ENCODE measurements at regions not wholly inside any gene's neighbourhood (a gene's known extent, or its start where the extent isn't known, plus 50 kb on each side); places are given as distances from the start of the nearest gene placed in this dataset.

DNA sequence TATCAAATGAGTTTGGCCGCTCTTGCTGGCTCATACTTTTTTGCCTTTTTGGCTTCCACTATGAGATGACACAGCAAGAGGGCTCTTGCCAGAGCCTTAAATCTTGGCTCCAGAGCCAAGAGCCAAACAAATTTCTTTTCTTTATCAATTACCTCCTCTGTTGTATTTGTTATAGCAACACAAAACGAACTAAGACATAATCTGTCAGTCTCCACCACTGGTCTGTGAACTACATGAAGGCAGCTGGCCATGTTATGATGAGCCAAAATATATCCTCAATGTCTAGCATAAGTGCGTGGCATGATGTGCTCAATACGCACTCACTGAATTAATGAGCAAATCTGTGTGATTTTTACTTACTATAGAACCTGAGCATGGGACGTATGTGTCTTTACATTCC lies 220.0 kb upstream of the ZNF217 start:
- no peaks in the 10 kb centered on the region for H3K23me2 ChIP-seq (ENCODE audit: insufficient read length, low read depth, low read length, poor library complexity, severe bottlenecking)
- no peak overlapping the region for H3K4me2 ChIP-seq (ENCODE audit: insufficient read depth, insufficient read length, low read length)
- no peaks in the 10 kb centered on the region; the same call in 1 of the 2 replicates for H3K27me3 Mint-ChIP-seq (ENCODE audit: low read depth)
- H3K27ac Mint-ChIP-seq: 0 out of 7 replicates have a peak overlapping the region, but pooled peaks of 1 of the 3 experiments have one; percentile 0
- H2BK12ac ChIP-seq (ENCODE audit: insufficient read length, low read depth, low read length): no peak overlapping the region
- H3K14ac ChIP-seq (ENCODE audit: insufficient read depth, low read length): no peak overlapping the region
- H4K5ac ChIP-seq (ENCODE audit: insufficient read length, low read depth, low read length): no peak overlapping the region
- H3K27ac ChIP-seq (ENCODE audit: insufficient read length, low read depth, low read length): no peak overlapping the region
- DNase-seq: no peak
- H2BK5ac ChIP-seq (ENCODE audit: insufficient read length, low read length): no peak overlapping the region
- H3K4me1 Mint-ChIP-seq: peaks cover 23 to 26% of the 10 kb centered on the region in 2 experiments
- H4K20me1 ChIP-seq (ENCODE audit: control insufficient read depth, insufficient read depth, insufficient read length): no peaks in the 10 kb centered on the region
- no peak overlapping the region for H2BK120ac ChIP-seq (ENCODE audit: low read depth, low read length, poor library complexity, severe bottlenecking)
- peaks cover 0 to 1% of the 10 kb centered on the region in 2 experiments; a peak in 1 of 5 replicates for H3K9me3 Mint-ChIP-seq
- H3K56ac ChIP-seq (ENCODE audit: insufficient read length, low read depth, low read length): no peak overlapping the region
- H4K91ac ChIP-seq (ENCODE audit: insufficient read length, low read depth, low read length): no peak overlapping the region
- no peak overlapping the region for H3K23ac ChIP-seq (ENCODE audit: insufficient read length, low read depth, low read length)
- no peak overlapping the region for H2BK15ac ChIP-seq (ENCODE audit: low read depth, low read length)
- no peak overlapping the region for H2AK5ac ChIP-seq (ENCODE audit: insufficient read length, low read length)
- H2BK20ac ChIP-seq (ENCODE audit: low read depth, low read length, poor library complexity, severe bottlenecking): no peak overlapping the region
- TF ChIP-seq, protein P1, sequence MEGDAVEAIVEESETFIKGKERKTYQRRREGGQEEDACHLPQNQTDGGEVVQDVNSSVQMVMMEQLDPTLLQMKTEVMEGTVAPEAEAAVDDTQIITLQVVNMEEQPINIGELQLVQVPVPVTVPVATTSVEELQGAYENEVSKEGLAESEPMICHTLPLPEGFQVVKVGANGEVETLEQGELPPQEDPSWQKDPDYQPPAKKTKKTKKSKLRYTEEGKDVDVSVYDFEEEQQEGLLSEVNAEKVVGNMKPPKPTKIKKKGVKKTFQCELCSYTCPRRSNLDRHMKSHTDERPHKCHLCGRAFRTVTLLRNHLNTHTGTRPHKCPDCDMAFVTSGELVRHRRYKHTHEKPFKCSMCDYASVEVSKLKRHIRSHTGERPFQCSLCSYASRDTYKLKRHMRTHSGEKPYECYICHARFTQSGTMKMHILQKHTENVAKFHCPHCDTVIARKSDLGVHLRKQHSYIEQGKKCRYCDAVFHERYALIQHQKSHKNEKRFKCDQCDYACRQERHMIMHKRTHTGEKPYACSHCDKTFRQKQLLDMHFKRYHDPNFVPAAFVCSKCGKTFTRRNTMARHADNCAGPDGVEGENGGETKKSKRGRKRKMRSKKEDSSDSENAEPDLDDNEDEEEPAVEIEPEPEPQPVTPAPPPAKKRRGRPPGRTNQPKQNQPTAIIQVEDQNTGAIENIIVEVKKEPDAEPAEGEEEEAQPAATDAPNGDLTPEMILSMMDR (conservative IDR thresholded peaks at IDR 0.05): no peak
- no peak overlapping the region for H3K18ac ChIP-seq (ENCODE audit: insufficient read length, low read depth, low read length)
- H3K9ac ChIP-seq (ENCODE audit: extremely low read depth, insufficient read length, low read length): no peak overlapping the region
- H2AFZ ChIP-seq (ENCODE audit: low read length): no peak overlapping the region
- H3K4ac ChIP-seq (ENCODE audit: low read depth, low read length): no peak overlapping the region
- H3K9me3 ChIP-seq (ENCODE audit: control insufficient read depth, low read depth, low read length): no peaks in the 10 kb centered on the region
- peaks cover 0 to 2% (median 0%) of the 10 kb centered on the region in 3 experiments; a peak in 1 of 7 replicates for H3K36me3 Mint-ChIP-seq (ENCODE audit: insufficient read depth in 1 of 3, low read depth in 3 of 3)
- no peak overlapping the region for H3T11ph ChIP-seq (ENCODE audit: low read length)
- H3K79me2 ChIP-seq (ENCODE audit: insufficient read depth, low read length): no peaks in the 10 kb centered on the region
- no peaks in the 10 kb centered on the region; the same call in 1 of the 2 replicates for H3K4me1 ChIP-seq (ENCODE audit: insufficient read depth, low read length)
- H3K4me3 Mint-ChIP-seq: no peak overlapping the region
- WGBS (ENCODE audit: extremely low coverage, insufficient read length, low lambda C conversion rate): no CpG with 5 or more reads among the region's 5 CpGs
- no peak overlapping the region for H4K8ac ChIP-seq (replicated peaks; ENCODE audit: insufficient read length, low read depth, low read length)
- no peaks in the 10 kb centered on the region for H3K27me3 ChIP-seq (ENCODE audit: insufficient read depth, low read length)
- H3K79me1 ChIP-seq (ENCODE audit: insufficient read depth, low read depth, low read length, poor library complexity, severe bottlenecking): no peaks in the 10 kb centered on the region
